ENCODE measurements at regions not wholly inside any gene's neighbourhood (a gene's known extent, or its start where the extent isn't known, plus 50 kb on each side); places are given as distances from the start of the nearest gene placed in this dataset.

DNA sequence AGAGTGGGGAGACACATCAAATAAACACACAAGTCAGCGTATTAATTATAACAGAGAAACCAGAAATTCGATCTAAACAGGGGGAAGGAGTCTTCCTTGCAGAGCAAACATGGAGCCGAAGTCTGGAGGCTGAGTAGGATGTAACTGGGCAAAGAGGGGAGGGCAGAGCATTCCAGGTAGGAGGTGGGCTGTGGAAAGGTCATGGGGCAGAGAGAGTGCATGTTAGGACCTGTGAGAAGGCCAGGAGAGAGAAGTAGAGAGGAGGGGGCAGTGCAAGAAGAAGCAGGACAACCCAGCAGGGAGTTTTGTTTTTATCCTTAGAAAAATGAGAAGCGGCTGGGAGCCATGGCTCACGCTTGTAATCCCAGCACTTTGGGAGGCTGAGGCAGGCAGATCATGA, 130.8 kb upstream of the GPR26 start:
- TF ChIP-seq, protein P1, sequence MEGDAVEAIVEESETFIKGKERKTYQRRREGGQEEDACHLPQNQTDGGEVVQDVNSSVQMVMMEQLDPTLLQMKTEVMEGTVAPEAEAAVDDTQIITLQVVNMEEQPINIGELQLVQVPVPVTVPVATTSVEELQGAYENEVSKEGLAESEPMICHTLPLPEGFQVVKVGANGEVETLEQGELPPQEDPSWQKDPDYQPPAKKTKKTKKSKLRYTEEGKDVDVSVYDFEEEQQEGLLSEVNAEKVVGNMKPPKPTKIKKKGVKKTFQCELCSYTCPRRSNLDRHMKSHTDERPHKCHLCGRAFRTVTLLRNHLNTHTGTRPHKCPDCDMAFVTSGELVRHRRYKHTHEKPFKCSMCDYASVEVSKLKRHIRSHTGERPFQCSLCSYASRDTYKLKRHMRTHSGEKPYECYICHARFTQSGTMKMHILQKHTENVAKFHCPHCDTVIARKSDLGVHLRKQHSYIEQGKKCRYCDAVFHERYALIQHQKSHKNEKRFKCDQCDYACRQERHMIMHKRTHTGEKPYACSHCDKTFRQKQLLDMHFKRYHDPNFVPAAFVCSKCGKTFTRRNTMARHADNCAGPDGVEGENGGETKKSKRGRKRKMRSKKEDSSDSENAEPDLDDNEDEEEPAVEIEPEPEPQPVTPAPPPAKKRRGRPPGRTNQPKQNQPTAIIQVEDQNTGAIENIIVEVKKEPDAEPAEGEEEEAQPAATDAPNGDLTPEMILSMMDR (IDR thresholded peaks at IDR 0.05) = no peak
- TF ChIP-seq POLR2A (IDR thresholded peaks at IDR 0.05) = no peak

Data from lower leg skin (tissue), 3 donors.